HG02870 (cell line): ENCODE measurements at regions not wholly inside any gene's neighbourhood (a gene's known extent, or its start where the extent isn't known, plus 50 kb on each side); places are given as distances from the start of the nearest gene placed in this dataset.

Experiments used
- ATAC-seq: cut with Tn5 transposase; IDR thresholded peaks from one replicate; pipeline ENCODE4 v1.9.1; 2021; ENCODE audit warnings: mild to moderate bottlenecking, moderate library complexity; ENCODE audit not compliant: unreplicated experiment

DNA sequence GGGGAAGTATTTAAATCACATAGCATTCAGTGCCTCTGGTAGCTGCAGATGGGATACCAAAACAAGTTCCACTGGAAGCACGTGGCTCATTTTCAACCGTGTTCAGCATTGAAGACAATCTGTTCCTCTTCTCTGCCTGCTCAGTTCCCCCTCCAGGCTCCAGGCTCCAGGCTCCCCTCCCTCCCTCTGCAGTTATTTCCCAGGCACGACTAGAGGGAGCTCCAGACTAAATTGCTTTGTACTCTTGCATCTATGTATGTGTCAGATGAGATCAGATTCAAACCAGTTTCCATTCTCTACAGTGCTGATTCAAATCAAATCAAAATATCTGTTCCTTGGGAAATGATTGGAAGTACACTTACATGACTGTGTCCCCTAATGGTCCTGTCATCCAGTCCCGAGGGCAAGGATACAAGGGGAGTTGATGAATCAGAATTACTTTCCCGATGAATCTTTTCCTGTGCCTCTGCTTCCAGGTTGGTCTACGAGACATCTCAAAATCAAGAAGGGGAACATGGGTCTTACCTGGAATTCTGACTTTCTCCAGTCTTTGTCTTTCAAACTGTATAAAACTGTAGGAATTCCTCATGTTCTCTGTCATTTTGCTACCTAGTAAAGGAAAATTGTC is 600.5 kb downstream of the EDEM1 start:
- ATAC-seq = no peak

DNA sequence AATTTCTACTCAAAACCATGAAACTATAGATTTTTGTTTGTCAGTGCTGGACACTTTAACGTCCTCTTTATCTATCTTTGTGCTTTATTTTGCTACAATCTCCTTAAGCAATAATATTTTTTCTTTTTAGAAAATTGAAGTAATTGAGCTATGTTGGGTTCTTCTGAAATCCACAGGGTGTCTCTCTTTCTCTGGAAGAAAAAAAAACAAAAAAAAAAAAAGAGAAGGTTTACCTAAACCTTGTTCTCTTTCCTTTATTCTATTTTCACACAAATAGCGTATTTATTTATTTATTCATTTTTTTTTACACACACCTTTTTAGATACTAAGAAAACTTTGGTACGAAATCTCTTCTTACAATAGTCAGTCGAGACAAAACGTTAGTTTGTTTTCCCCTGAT is 601.0 kb downstream of the EDEM1 start:
- no peak for ATAC-seq

DNA sequence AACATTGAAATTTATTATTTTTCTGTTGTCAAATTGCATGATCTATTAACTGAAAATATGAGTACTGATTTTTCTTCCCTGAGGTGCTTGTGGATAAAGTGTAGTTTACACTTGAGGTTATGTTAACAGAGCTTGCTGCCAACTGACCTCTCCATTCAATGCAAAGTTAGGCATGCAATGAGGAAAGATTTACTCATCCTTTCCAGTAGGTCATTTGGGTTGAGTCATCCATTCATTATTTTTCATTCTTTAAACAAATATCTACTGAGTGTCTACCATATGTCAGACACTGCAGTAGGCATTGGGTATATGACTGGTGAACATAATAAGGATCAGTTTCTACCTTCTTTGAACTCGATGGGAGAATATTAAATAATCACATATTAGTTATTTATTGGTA is 604.1 kb downstream of the EDEM1 start:
- ATAC-seq = no peak

DNA sequence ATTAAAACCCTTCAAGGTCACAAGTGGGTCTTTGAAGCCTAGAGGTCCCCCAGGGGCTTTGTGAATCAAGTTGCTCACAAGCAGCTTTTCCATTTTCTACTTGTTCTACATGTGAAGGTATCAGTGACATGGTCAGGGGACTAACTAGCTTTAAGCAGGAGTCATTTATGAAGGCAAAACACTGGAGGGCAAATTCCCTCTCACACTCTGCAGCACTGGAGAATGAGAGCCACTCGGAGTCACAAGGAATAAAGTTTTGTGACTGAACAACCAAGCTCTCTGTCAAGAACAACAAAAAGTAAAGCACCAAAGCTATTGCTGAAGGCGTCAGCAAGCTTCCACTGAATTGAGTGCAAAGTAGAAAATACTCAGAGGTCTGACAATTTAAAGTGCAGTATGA is 609.0 kb downstream of the EDEM1 start:
- ATAC-seq = no peak

DNA sequence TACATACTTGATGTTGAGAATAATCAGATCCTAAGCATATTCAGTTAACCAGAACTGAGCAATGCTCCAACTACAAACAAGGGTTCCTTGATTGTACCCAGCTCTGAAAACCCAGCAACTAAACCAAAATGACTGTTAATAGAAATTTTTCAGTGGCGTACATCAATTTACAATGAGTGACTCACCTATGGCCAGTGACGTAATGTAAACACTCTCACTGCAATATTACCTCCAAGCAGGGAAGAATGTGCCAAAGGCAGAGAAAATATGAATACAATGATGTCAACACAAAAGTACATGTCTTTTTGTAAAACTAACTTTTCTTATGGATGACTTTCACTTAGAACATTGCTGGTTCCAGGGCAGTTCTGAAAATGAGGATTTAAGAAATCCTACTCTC is 611.3 kb downstream of the EDEM1 start:
- no peak for ATAC-seq

DNA sequence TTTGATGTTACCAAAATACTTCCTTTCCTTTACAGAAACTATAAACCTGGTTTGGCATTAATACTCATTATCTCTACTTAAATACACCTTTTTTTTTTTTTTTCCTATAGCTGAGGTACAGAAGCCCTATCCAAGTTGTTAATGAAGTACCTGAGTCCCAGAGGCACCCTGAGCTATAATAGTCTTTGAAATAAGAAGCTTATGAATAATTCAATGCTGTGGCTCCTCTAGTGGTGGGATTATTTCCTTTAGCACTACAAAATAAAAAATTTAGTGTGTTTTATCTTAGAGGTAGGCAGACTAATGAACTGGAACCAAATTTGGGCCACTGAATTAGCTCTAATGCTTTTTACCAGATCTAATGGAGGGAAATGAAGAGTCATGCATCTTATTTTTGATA is 611.9 kb downstream of the EDEM1 start:
- ATAC-seq = no peak

DNA sequence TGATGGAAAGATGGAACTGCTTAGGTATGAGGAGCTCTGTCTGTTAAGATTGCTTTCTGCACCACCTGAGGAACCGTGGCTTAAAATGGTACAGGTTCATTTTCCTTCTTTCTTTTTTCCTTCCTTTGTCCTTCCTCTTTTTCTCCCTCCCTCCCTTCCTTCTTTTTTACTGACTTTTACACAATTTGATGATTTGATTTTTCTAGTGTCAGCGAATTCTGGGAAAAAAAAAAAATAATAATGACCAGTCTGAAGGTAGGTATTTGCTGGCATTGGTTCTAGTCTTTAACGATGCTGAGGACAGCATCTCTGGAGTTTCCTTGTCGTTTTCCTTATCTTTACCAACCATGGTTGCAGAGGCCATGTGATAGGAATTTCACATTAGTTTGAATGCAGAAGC is 613.5 kb downstream of the EDEM1 start:
- no peak for ATAC-seq

DNA sequence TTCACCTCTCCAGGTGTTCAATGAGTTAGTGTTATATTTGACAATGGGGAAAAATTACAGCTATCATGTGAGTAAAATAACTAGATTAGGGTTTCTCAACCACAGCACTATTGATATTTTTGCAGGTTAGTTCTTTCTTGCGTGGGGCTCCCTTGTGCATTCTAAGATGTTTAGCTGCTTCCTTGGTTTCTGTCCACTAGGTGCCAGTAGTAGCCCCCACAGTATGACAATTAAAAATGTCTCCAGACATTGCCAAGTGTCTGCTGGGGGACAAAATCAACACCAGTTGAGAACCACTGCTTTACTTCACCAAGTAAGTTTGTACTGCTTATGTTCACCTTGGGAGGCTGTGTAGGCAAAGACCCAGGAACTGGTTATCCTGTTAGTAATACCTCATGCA is 618.7 kb downstream of the EDEM1 start:
- ATAC-seq = no peak

DNA sequence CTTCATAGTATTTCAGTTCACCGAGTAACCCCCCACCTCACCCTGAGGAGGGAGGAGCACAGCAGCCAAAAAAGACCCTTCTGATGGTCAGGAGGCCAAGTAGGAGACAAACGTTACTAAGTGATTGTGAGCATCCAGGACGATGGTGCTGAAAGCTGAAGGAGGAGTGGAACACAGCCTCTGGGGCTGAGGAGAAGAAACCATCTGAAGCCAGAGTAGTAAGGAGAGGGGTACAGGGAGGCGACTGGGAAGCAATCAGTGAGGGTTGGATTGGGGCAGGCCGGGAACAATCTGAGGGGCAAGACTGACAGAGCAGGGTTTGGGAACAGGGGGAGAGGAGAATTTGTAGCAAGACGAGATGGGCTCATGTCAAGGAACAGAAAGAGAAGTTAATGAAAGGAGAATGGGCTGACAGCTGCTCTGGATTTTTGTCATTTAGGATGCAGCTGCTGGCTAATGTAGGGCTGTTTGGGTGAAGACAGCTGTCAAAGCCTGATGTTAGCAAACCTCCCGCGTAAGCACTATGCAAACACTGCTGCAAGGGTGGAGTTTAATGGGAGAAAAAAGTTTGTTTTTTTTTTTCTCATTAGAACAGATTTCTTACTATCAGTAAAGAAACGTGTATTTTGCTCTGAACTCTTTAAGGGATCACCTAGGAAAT is 622.2 kb downstream of the EDEM1 start:
- ATAC-seq = no peak

DNA sequence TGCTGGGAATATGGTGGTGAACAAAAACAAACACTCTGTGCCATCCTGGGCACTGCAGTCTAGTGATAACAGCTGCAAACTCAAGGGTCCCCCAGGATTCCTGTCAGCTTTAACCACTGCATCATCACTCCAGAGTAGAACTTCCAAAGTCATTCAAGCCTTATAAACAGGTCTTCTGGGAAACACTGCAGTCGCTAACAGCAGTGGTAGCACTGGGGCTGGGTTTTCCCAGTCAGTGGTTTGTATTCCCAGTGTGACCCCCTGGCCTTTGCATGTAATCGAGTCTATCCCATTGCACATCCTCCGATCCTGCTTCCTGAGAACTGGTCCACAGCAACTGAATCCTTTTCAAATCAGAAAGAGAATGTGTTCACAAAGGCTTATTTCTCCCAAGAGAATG is 623.5 kb downstream of the EDEM1 start:
- ATAC-seq = no peak

DNA sequence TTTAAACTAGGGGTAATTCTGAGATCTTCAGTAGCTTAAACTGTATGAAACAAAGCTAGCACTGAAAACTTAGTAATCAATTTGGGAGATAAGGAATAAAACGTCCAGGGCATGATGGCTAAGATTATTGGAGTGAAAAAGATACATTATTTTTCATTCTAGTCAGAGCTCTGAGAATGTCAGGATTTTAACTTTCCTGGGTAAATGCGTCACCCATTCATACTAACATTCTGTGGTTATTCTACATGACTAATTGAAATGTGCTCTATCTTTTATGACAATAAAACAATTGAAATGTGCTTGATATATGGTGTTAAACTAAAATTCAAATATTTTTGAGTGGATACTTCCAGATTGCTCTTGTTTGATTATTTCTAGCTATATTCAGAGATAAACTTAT is 626.0 kb downstream of the EDEM1 start:
- ATAC-seq = no peak

DNA sequence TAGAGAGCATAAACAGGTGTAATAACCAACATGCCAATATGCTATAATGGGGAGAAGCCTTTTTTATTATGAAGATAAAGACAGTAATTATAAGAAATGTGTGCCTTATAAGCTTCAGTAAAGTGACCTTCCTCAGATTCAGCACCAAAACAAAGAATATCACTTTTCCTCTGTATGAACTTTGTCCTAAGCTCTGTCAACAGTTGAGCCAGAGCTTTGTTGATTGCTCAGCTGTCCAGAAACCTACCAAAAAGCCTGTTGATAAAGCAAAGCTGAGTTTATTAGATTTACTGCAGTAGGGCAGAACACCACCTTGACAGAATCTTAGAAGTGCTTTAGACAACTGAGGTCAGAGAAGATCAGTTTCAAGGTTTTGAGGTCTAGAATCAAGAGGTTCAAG is 635.3 kb downstream of the EDEM1 start:
- ATAC-seq = no peak

DNA sequence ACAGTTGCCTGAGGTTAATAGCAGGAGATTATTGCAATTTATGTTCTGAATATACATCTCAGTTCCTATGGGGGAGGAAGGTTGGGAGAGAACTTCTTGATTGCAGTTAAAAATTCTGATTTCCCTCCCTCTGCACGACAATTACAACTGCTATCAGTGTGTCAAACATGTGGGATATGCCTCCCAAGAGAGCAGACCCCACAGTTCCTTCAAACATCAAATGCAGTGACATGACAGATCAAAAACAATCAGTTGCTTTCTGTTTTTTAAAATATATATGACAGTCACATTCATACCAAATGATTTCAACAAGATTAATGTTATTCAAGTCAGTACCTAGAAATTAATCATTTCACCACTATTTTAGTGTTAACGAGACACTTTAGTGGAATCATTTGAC is 639.0 kb downstream of the EDEM1 start:
- ATAC-seq = no peak

DNA sequence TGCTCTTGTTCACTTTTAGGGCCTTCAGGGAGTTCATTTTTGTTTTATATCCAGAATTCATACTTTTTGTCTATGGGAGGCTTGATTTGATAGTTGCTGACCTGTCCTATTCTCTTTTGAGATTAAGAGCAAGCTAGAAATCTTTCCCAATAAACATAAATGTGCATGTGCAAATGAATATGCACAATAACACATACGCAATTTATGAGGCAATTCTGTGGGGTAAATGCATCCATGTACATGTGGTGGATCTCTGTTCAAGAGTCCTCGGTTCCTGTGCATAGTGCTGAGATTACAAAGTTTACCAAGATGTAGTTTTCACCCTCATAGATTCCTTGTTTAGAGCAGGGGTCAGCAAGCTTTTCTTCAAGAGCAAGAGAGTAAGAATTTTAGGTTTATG is 640.7 kb downstream of the EDEM1 start:
- ATAC-seq = no peak

DNA sequence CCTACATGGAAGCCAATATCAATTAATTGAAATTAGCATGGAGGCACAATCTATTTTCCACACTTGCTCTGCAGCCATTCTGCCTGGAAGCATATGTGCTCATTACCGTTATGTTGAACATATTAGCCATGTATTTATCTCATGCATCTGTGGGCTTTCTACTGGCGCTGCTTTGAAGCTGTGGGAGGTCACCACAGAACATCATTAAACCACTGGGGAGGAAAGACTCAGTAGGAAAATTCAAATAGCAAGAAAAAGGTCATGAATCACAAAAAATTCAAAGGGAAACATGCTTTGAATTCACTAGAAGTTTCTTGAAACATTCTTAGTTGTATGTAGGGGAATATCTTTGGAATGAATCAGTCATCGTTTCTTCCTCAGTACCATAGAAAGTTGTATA is 652.5 kb downstream of the EDEM1 start:
- ATAC-seq = no peak

DNA sequence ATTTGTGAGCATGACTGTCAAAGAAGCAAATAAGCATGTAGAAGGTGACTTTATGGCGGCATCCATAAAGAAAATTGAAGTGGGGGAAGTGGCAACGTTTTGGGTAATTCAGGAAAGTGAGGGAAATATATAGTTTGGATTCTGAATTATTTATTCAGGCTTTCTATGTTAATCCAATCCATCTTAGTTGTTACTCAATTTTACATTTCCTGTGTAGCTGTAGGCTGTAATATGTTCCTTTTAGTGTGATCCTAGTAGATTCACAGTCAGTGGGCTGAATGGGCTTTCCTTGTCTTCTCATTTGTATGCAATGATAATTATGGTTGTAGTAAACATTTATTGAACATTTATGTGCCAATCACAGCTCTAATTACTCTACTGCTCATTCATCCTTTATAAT is 654.1 kb downstream of the EDEM1 start:
- no peak for ATAC-seq

DNA sequence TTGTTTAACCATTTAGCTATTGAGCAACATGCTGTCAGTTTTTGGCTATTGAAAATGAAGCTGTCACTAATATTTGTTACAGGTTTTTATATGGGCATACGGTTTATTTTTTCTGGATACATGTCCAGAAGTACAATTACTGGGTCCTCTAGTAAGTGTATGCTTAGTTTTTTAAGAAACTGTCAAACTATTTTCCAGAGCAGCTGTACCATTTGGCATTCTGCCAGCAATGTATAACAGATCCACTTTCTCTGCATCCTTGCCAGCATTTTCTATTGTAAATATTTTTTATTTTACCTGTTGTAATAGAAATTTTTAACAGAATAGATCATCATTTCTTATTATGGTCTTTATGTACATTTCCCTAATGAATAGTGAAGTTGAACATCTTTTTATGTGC is 658.8 kb downstream of the EDEM1 start:
- ATAC-seq = no peak

DNA sequence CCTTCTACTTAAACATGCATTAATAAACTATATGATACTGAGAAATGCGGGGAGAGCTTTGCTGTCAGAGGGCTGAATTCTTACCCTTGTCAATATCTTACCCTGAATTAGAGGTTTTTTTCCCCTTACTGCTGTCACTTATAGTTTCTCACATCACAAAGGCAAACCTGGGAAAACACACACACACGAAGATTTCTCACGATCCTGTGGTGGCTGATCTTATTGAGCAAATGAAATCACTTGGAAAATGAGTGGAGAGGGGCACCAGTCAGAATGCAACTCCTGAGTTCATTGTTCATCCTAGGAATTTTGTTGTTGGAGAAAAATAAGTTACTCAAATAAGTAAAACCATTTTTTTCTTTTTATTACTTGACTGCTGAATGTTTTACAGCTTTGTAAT is 673.6 kb downstream of the EDEM1 start:
- ATAC-seq = no peak

DNA sequence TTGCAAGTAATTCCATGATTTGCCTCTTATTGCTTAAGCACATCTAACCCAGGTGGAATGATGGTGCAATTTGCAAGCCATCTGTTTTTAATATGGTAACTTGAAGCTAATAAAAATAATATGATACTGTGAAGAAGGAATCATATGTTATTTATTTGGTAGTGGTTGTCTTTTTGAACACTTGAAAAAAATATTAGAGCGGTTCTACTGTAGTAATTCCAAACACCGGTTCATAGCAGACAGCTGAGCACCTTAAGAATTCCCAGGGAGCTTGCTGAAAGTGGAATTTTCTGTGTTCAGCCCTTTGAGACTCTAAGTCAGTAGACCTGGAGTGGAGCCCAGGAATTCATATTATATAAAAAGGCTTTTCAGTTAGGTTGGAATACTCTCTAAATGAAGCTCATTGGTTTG is 687.4 kb downstream of the EDEM1 start:
- no peak for ATAC-seq

DNA sequence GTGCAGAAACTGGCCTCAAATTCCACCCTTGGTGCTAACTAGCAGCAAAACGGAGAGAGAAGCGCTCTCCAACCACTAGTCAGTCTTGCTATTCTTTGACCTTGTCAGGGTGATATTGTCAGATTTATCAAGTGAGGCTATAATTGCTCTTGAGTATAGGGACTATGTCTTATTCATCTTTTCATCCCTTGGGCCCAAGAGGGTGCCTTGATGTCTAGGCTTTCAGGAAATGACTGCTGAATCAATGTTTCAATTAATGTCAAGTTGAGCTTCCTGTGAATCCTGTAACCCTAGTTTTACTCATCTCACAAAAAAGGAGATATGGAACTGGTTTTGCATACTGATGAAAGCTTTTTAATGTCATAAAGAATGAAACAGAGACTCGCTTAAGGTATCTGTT is 701.3 kb downstream of the EDEM1 start:
- no peak for ATAC-seq

DNA sequence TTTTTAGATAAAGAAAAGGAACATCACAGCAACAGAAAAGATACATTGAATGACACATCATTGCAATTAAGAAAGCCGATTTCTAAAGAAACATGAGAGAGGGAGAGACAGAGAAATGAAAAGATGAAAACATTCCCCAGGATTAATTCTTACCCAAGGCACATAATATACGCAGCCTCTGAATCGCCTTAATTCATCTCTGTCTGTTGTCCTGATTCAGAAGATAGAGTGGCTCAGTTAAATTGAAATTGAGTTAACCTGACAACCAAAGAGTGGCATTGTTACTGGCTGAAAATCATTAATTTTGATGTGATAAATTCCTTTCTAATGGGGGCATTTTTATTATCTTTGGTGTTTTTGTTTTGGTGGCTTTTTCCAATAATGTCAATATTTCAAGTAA is 701.9 kb downstream of the EDEM1 start:
- no peak for ATAC-seq

DNA sequence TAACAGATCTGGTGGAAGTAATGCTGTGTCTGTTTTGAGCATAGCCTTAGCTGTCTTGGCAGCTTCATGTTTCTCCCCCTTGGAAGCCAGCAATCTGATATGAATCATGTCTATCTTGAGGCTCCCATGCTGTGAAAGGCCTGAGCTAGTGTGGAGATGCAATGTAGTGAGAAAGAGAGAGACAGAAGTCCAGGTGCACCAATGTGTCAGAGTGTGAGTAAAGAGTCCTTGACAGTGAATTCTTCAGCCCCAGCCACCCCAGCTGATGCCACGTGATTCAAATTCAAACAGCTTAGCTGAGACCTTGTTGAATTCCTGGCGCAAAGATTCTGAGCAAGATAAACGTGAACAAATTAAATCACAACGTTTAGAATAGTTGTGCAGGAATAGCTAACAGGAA is 704.2 kb downstream of the EDEM1 start:
- no peak for ATAC-seq

DNA sequence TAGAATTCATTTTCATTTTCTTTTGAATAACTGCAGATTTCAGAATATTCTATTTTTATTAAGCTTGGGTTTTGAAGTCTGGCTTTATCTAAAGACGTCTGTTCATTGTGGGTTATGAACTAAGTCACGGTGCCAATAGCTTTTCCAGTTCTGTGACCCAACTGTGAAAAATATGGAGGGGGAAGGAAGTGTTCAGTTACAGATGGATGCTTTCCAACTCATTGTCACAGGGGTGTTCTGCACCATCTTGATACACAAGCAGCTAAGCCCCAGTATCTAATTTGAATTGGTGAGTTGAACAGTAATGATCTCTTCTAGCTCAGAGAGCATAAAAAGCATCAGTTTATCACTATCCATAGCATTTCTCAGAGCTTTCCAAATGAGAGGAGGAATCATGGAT is 710.6 kb downstream of the EDEM1 start:
- ATAC-seq = no peak
